Activated B cell treated with CpG ODN at 0.5 μM for 24 hours (primary cell): ENCODE measurements at regions not wholly inside any gene's neighbourhood (a gene's known extent, or its start where the extent isn't known, plus 50 kb on each side); places are given as distances from the start of the nearest gene placed in this dataset.

Source experiments
- ATAC-seq: fragments of 200-7000 bp; cut with Tn5 transposase; one replicate; pipeline ENCODE4 v1.10.0; 2021; ENCODE audit warnings: low read depth, mild to moderate bottlenecking, moderate library complexity
- CTCF ChIA-PET: fragments of 350-600 bp; sonication (Branson Sonifier 250); formaldehyde crosslinking; loops from one replicate; lab custom pipeline; 2021; ENCODE audit warnings: antibody characterized with exemption; lab: Charles Lee
- POLR2A ChIA-PET: fragments of 350-600 bp; sonication (Branson Sonifier 250); formaldehyde crosslinking; loops from one replicate; lab custom pipeline; 2021; ENCODE audit warnings: antibody characterized with exemption; lab: Charles Lee
- DNase-seq: peaks from one replicate; pipeline ENCODE4 v3.0.0; 2022
- H3K27ac Mint-ChIP-seq: one replicate; pipeline ENCODE4 v1.8.0; 2020; ENCODE audit warnings: mixed read lengths
- H3K27me3 Mint-ChIP-seq: one replicate; pipeline ENCODE4 v1.8.0; 2021; ENCODE audit warnings: mixed read lengths
- H3K36me3 Mint-ChIP-seq: one replicate; pipeline ENCODE4 v1.8.0; 2021; ENCODE audit warnings: low read depth, mixed read lengths
- H3K4me1 Mint-ChIP-seq: one replicate; pipeline ENCODE4 v1.8.0; 2021; ENCODE audit warnings: mixed read lengths
- H3K4me3 Mint-ChIP-seq: one replicate; pipeline ENCODE4 v1.8.0; 2020; ENCODE audit warnings: mild to moderate bottlenecking, mixed read lengths
- H3K9me3 Mint-ChIP-seq: one replicate; pipeline ENCODE4 v1.8.0; 2020; ENCODE audit warnings: mixed read lengths
- intact Hi-C: fragments of 100-400 bp; cut with micrococcal nuclease; formaldehyde crosslinking; loops from one replicate; pipeline ENCODE4 v1.15.1; 2024
- TF ChIP-seq, protein P1 (sequence below): fragments of 200-600 bp; IDR thresholded peaks from one replicate; pipeline ENCODE4 v1.8.0; 2022; ENCODE audit warnings: antibody characterized with exemption, mild to moderate bottlenecking

DNA sequence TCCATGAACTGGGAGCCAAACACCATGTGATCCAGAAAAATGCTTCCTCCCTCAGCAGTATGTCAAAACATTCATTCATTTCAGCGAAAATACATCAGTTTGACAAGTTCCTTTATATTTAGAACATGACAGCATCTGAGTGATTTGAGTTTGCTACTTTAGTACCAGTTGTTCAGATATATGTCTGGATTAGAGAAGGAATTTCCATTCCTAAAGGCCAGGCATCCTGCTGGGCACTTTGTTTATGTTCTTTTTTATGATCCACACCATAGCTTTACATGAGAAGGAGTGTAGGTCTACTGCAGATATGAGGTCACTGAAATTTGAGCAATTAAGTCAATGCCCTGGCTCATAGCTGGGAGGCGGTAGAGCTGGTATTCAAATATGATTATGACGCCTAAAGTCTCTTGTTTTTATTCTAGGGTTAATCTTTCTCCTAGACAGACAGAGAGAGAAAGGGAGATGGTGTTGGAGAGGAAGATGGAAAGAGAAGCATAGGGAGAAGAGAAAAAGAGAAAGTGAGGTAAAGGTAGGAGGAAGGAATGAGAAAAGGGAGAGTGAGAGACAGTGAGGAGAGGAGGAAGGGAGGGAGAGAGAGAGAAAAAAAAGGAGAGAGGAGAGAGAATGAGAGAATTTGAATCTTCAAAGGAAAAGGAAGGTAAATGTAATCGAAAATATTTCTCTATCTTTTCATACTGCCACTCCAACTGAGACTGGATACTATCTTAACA, 839.5 kb upstream of the FANCL start:
- H3K27me3 Mint-ChIP-seq = no peaks in the 10 kb centered on the region
- ATAC-seq (no peak), DNase-seq (no peak)
- TF ChIP-seq, protein P1, sequence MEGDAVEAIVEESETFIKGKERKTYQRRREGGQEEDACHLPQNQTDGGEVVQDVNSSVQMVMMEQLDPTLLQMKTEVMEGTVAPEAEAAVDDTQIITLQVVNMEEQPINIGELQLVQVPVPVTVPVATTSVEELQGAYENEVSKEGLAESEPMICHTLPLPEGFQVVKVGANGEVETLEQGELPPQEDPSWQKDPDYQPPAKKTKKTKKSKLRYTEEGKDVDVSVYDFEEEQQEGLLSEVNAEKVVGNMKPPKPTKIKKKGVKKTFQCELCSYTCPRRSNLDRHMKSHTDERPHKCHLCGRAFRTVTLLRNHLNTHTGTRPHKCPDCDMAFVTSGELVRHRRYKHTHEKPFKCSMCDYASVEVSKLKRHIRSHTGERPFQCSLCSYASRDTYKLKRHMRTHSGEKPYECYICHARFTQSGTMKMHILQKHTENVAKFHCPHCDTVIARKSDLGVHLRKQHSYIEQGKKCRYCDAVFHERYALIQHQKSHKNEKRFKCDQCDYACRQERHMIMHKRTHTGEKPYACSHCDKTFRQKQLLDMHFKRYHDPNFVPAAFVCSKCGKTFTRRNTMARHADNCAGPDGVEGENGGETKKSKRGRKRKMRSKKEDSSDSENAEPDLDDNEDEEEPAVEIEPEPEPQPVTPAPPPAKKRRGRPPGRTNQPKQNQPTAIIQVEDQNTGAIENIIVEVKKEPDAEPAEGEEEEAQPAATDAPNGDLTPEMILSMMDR = no peak
- H3K4me1 Mint-ChIP-seq = no peaks in the 10 kb centered on the region
- intact Hi-C loops = no loop called here
- no peak overlapping the region for H3K4me3 Mint-ChIP-seq
- H3K27ac Mint-ChIP-seq = no peak overlapping the region
- CTCF ChIA-PET = no interaction called here
- H3K36me3 Mint-ChIP-seq = no peaks in the 10 kb centered on the region
- H3K9me3 Mint-ChIP-seq = no peaks in the 10 kb centered on the region
- POLR2A ChIA-PET = no interaction called here

DNA sequence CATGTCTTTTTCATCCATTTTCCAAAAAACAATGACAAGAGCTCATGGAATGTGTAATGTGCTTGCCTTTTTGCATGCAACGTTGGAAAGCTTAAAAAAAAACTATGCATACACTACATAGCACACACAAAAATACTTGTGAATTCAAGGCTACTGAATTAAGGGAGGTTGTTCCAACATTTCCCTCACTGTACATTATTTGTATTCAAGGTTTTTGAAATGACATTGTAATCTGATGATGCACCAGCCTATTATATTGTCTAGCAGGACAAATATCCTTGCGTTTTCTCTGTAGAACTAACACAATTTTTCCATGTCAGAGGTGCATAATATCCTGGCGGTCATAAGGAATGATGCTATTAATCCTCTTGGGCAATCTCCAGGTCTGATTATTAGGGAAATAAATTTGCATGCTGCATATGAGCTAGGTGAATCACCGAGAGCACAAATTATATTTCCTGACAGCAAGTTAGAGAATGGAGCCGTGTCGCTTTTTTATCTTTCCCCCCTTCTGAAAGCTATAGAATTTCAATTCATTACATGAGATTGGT, 836.9 kb upstream of the FANCL start:
- no peak overlapping the region for H3K27ac Mint-ChIP-seq
- H3K4me1 Mint-ChIP-seq = no peaks in the 10 kb centered on the region
- ATAC-seq (no peak), DNase-seq (no peak)
- TF ChIP-seq, protein P1 = no peak
- H3K9me3 Mint-ChIP-seq = no peaks in the 10 kb centered on the region
- H3K4me3 Mint-ChIP-seq = no peak overlapping the region
- no peaks in the 10 kb centered on the region for H3K27me3 Mint-ChIP-seq
- intact Hi-C loops = no loop called here
- ChIA-PET CTCF (no interaction called here), POLR2A (no interaction called here)
- H3K36me3 Mint-ChIP-seq = no peaks in the 10 kb centered on the region

DNA sequence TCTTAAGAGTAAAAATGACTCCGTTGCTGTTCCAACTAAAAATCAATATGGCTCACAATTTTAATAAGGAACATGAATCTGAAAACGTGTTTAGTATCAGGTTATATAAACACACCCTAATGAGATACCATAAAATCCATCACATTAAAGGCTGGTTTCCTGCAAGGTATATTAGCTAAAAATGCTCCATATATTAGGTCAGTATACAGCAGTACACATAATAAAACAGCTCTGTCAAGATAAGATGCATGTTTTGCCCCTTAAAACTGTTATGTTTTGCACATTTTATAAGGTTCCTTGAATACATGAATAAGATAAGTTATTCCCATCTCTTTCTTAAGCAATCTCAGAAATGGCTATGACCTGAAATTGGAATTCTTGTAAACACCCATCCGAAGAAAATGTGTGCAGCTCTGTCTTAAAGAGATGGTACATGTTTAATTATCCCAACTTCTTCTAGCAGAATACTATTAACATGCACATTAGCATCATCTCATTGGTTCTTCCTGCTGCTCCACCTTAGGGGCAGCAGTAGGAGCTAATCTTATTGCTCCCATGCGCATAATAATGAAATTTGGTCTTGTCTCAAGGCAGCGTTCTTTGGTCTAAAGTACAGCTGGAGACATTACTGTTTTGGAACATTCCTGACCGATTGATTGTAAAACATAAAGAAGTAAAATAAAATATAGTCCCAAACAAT, 836.1 kb upstream of the FANCL start:
- H3K27me3 Mint-ChIP-seq = no peaks in the 10 kb centered on the region
- TF ChIP-seq, protein P1 = no peak
- intact Hi-C loops = no loop called here
- H3K36me3 Mint-ChIP-seq = no peaks in the 10 kb centered on the region
- no peak for DNase-seq
- ChIA-PET CTCF (no interaction called here), POLR2A (no interaction called here)
- ATAC-seq = no peak
- H3K4me1 Mint-ChIP-seq = no peaks in the 10 kb centered on the region
- H3K9me3 Mint-ChIP-seq = no peaks in the 10 kb centered on the region
- no peak overlapping the region for H3K27ac Mint-ChIP-seq
- no peak overlapping the region for H3K4me3 Mint-ChIP-seq

DNA sequence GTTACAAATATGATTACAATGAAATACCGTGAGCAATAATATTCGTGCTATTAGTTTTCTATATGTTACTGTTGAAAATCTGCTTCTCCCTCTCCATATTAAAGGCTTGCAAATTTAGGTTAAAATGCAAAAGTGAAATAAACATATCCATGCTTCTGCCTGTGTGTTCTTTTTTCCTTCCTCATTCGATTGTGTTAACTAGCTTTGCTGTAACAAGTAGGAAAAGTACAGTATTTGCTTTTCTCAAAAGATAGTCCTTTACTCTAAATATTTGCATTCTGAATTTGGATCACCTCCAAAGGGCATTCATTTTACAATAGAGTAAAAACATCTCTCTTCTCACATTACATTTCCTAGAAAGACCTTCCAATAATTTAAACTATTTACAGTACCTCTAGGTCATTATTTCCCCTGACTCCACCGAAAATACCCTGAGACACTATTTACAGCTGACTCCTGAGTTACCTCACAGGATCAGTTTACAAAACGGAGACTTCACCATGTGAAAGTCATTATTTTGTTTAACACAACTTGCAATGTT, 835.0 kb upstream of the FANCL start:
- no peaks in the 10 kb centered on the region for H3K36me3 Mint-ChIP-seq
- intact Hi-C loops = no loop called here
- no peaks in the 10 kb centered on the region for H3K4me1 Mint-ChIP-seq
- ATAC-seq (no peak), DNase-seq (no peak)
- ChIA-PET CTCF (no interaction called here), POLR2A (no interaction called here)
- H3K9me3 Mint-ChIP-seq = peaks cover 2% of the 10 kb centered on the region
- TF ChIP-seq, protein P1 = no peak
- no peak overlapping the region for H3K4me3 Mint-ChIP-seq
- H3K27me3 Mint-ChIP-seq = peaks cover 1% of the 10 kb centered on the region
- H3K27ac Mint-ChIP-seq = no peak overlapping the region

DNA sequence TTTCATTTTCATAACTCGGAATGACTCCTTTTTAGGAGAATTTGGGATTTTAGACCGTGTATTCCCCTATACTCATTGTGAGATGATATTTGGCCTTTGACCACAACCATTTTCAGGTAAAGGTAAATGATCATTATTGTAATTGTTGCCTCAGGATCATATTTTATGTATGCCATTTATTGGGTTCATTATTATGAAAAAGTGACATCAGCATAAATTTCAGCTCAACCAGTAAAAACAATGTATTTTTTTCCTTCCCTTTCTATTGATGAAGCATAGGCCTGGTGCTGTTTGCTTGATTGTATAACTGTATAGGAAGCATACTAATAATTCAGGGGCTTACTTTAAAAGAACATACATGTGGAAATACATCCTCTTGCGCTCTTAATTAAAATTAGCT, 832.9 kb upstream of the FANCL start:
- ATAC-seq (no peak), DNase-seq (no peak)
- Mint-ChIP-seq H3K27ac (no peak overlapping the region), H3K27me3 (peaks cover 1% of the 10 kb centered on the region), H3K4me1 (no peaks in the 10 kb centered on the region), H3K4me3 (no peak overlapping the region), H3K9me3 (peaks cover 5% of the 10 kb centered on the region), H3K36me3 (no peaks in the 10 kb centered on the region)
- POLR2A ChIA-PET = no interaction called here
- intact Hi-C loops = no loop called here
- TF ChIP-seq, protein P1 = no peak
- CTCF ChIA-PET = no interaction called here
